Osteocyte (in vitro differentiated cells): ENCODE measurements at regions not wholly inside any gene's neighbourhood (a gene's known extent, or its start where the extent isn't known, plus 50 kb on each side); places are given as distances from the start of the nearest gene placed in this dataset.
"Not testable (repeated sequence)": the region's sequence is repeated elsewhere in the genome, so short reads cannot be mapped to it uniquely, and the experiment has no call there.

Experiments
- DNase-seq: peaks from one replicate; pipeline ENCODE4 v3.0.0; 2021; ENCODE audit warnings: mixed read lengths; ENCODE audit not compliant: unreplicated experiment; ENCODE audit errors: extremely low spot score
- H3K27ac Mint-ChIP-seq: one replicate; pipeline ENCODE4 v1.8.0; 2021; ENCODE audit warnings: mild to moderate bottlenecking, mixed read lengths; ENCODE audit not compliant: unreplicated experiment
- H3K27me3 Mint-ChIP-seq: one replicate; pipeline ENCODE4 v1.8.0; 2021; ENCODE audit warnings: mixed read lengths; ENCODE audit not compliant: unreplicated experiment
- H3K36me3 Mint-ChIP-seq: one replicate; pipeline ENCODE4 v1.8.0; 2021; ENCODE audit warnings: mixed read lengths; ENCODE audit not compliant: unreplicated experiment
- H3K4me1 Mint-ChIP-seq: one replicate; pipeline ENCODE4 v1.8.0; 2021; ENCODE audit warnings: mixed read lengths; ENCODE audit not compliant: unreplicated experiment
- H3K4me3 Mint-ChIP-seq: one replicate; pipeline ENCODE4 v1.8.0; 2021; ENCODE audit warnings: mild to moderate bottlenecking, moderate library complexity, mixed read lengths; ENCODE audit not compliant: unreplicated experiment
- H3K9me3 Mint-ChIP-seq: one replicate; pipeline ENCODE4 v1.8.0; 2021; ENCODE audit warnings: mixed read lengths; ENCODE audit not compliant: unreplicated experiment
- CTCF ChIP-seq: fragments of 200-600 bp; sonication (generic); IDR thresholded peaks from 2 replicates; pipeline ENCODE4 v1.5.0; 2021; ENCODE audit warnings: antibody characterized with exemption, mild to moderate bottlenecking, moderate library complexity

GRCh38 chr5:30385754-30386153 lies 807.7 kb upstream of the CDH6 start:
- peaks cover 11% of the 10 kb centered on the region for H3K4me1 Mint-ChIP-seq
- no peak overlapping the region for H3K27ac Mint-ChIP-seq
- no peak overlapping the region for H3K4me3 Mint-ChIP-seq
- TF ChIP-seq CTCF: no peak
- no peak for DNase-seq
- no peaks in the 10 kb centered on the region for H3K36me3 Mint-ChIP-seq
- H3K9me3 Mint-ChIP-seq: peaks cover 7% of the 10 kb centered on the region
- H3K27me3 Mint-ChIP-seq: no peaks in the 10 kb centered on the region

- no peak overlapping the region for H3K4me3 Mint-ChIP-seq
- no peaks in the 10 kb centered on the region for H3K4me1 Mint-ChIP-seq
- DNase-seq: no peak
- H3K27ac Mint-ChIP-seq: no peak overlapping the region
- TF ChIP-seq CTCF: no peak
- peaks cover 11% of the 10 kb centered on the region for H3K9me3 Mint-ChIP-seq
- no peaks in the 10 kb centered on the region for H3K27me3 Mint-ChIP-seq
- H3K36me3 Mint-ChIP-seq: no peaks in the 10 kb centered on the region
Observed at GRCh38 chr5:30384171-30384570, 809.3 kb upstream of the CDH6 start.

- Mint-ChIP-seq H3K4me3 (no peak overlapping the region), H3K27me3 (no peaks in the 10 kb centered on the region), H3K9me3 (peaks cover 27% of the 10 kb centered on the region), H3K4me1 (no peaks in the 10 kb centered on the region), H3K36me3 (peaks cover 4% of the 10 kb centered on the region), H3K27ac (no peak overlapping the region)
- DNase-seq: no peak
- TF ChIP-seq CTCF: no peak
Observed at GRCh38 chr5:30380228-30380627, 813.3 kb upstream of the CDH6 start.

- Mint-ChIP-seq H3K9me3 (peaks cover 27% of the 10 kb centered on the region), H3K27ac (no peak overlapping the region), H3K4me3 (no peak overlapping the region), H3K27me3 (no peaks in the 10 kb centered on the region), H3K36me3 (peaks cover 4% of the 10 kb centered on the region), H3K4me1 (peaks cover 8% of the 10 kb centered on the region)
- no peak for TF ChIP-seq CTCF
- DNase-seq: no peak
Observed at GRCh38 chr5:30376848-30377247, 816.6 kb upstream of the CDH6 start.

GRCh38 chr5:30368064-30368463 lies 825.4 kb upstream of the CDH6 start:
- DNase-seq: no peak
- H3K4me1 Mint-ChIP-seq: peaks cover 25% of the 10 kb centered on the region
- no peak overlapping the region for H3K4me3 Mint-ChIP-seq
- no peak overlapping the region for H3K27ac Mint-ChIP-seq
- TF ChIP-seq CTCF: no peak
- no peaks in the 10 kb centered on the region for H3K27me3 Mint-ChIP-seq
- peaks cover 9% of the 10 kb centered on the region for H3K9me3 Mint-ChIP-seq
- H3K36me3 Mint-ChIP-seq: peaks cover 9% of the 10 kb centered on the region

DNA sequence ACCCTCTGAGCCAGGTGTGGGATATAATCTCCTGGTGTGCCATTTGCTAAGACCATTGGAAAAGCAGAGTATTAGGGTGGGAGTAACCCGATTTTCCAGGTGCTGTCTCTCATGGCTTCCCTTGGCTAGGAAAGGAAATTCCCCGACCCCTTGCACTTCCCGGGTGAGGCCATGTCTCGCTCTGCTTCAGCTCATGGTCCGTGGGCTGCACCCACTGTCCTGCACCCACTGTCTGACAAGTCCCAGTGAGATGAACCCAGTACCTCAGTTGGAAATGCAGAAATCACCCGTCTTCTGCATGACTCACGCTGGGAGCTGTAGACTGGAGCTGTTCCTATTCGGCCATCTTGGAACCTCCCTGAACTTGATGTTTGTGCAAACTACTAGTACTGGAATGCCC lies 828.5 kb upstream of the CDH6 start:
- H3K27me3 Mint-ChIP-seq, H3K27ac Mint-ChIP-seq, DNase-seq, H3K4me3 Mint-ChIP-seq: not testable (repeated sequence)
- Mint-ChIP-seq H3K4me1 (peaks cover 22% of the 10 kb centered on the region), H3K9me3 (peaks cover 32% of the 10 kb centered on the region), H3K36me3 (peaks cover 25% of the 10 kb centered on the region)
